A549 (cell line): ENCODE measurements at regions not wholly inside any gene's neighbourhood (a gene's known extent, or its start where the extent isn't known, plus 50 kb on each side); places are given as distances from the start of the nearest gene placed in this dataset.

Experiments used
- ATAC-seq, 2 experiments: fragments of 200-7000 bp in 1 of 2; fragments of >200 bp in 1 of 2; cut with Nextera tagmentation in 1 of 2; cut with Tn5 transposase in 1 of 2; 3 replicates each; pipeline versions ENCODE4 v1.8.0 to v1.9.1; 2018 to 2020; ENCODE audit warnings: mild to moderate bottlenecking in 1 of 2, moderate library complexity in 1 of 2
- CTCF ChIA-PET: fragments of 300-600 bp; sonication (Branson Sonifier 250); formaldehyde crosslinking; extraction: SDS; loops from one replicate; lab custom pipeline; 2021; ENCODE audit warnings: antibody characterized with exemption, inconsistent platforms; lab: Yijun Ruan, JAX
- POLR2A ChIA-PET: fragments of 350-600 bp; formaldehyde crosslinking; extraction: SDS; loops from one replicate; lab custom pipeline; 2021; ENCODE audit warnings: antibody characterized with exemption, inconsistent platforms; lab: Yijun Ruan, JAX
- DNase-seq, 2 experiments: peaks; one replicate each; pipeline versions ENCODE4 v3.0.0 to v3.0.0-alpha.2; 2011 to 2016; ENCODE audit warnings: low read depth in 1 of 2, low spot score in 1 of 2
- FAIRE-seq: peaks from 2 replicates; lab custom pipeline; 2011; peaks lifted over from hg19 to GRCh38; lab: Jason Lieb, UNC
- H3K27ac ChIP-seq, 2 experiments: fragments of >200 bp; sonication (Bioruptor Twin); formaldehyde crosslinking; 3 replicates each; pipeline ENCODE4 v1.5.1; 2016 to 2017
- H3K4me1 ChIP-seq: fragments of >200 bp; sonication (Bioruptor Twin); formaldehyde crosslinking; 3 replicates; pipeline ENCODE4 v1.6.1; 2016
- H3K4me2 ChIP-seq: fragments of >200 bp; sonication (Bioruptor Twin); formaldehyde crosslinking; 3 replicates; pipeline ENCODE4 v1.6.1; 2016
- H3K4me3 ChIP-seq: fragments of >200 bp; sonication (Bioruptor Twin); formaldehyde crosslinking; 3 replicates; pipeline ENCODE4 v1.5.1; 2016
- H3K9me3 ChIP-seq: fragments of >200 bp; sonication (Bioruptor Twin); formaldehyde crosslinking; 3 replicates; pipeline ENCODE4 v1.6.1; 2016
- ATOH8 ChIP-seq: fragments of 250-450 bp; sonication (Bioruptor Pico); IDR thresholded peaks from 2 replicates; pipeline ENCODE4 v1.5.0; 2020; ENCODE audit warnings: low read depth, mild to moderate bottlenecking, moderate library complexity
- BHLHE40 ChIP-seq: IDR thresholded peaks from 2 replicates; pipeline ENCODE4 v1.6.1; 2012; ENCODE audit warnings: low read depth, low read length, inconsistent platforms
- CBX2 ChIP-seq: fragments of 200-600 bp; sonication (generic); IDR thresholded peaks from 2 replicates; pipeline ENCODE4 v1.6.1; 2016; ENCODE audit warnings: low read depth, mild to moderate bottlenecking, borderline replicate concordance
- CHD2 ChIP-seq: fragments of 150-350 bp; IDR thresholded peaks from 2 replicates; pipeline ENCODE4 v1.6.1; 2014; ENCODE audit warnings: low read length; ENCODE audit not compliant: partially characterized antibody
- CTCF ChIP-seq: fragments of >200 bp; sonication (Bioruptor Twin); formaldehyde crosslinking; IDR thresholded peaks from 3 replicates; pipeline ENCODE4 v1.5.1; 2016
- EHMT2 ChIP-seq: fragments of 200-600 bp; sonication (generic); IDR thresholded peaks from 2 replicates; pipeline ENCODE4 v1.6.1; 2016; ENCODE audit warnings: antibody characterized with exemption, low read depth, mild to moderate bottlenecking, moderate library complexity
- EP300 ChIP-seq, 2 experiments: fragments of >200 bp; sonication (Bioruptor Twin); formaldehyde crosslinking; IDR thresholded peaks; 2 replicates in 1 of 2; 3 replicates in 1 of 2; pipeline ENCODE4 v1.6.1; 2016 to 2017
- ESRRA ChIP-seq: fragments of 150-350 bp; IDR thresholded peaks from 2 replicates; pipeline ENCODE4 v1.6.1; 2014; ENCODE audit warnings: mild to moderate bottlenecking, low read length, borderline replicate concordance
- FOSL2 ChIP-seq, 2 experiments: fragments of 450-650 bp in 1 of 2; fragments of >200 bp in 1 of 2; sonication (Bioruptor Twin) in 1 of 2; formaldehyde crosslinking; IDR thresholded peaks; 2 replicates each; pipeline versions ENCODE4 v1.5.0 to v1.6.1; 2016 to 2020; ENCODE audit warnings: mild to moderate bottlenecking in 1 of 2, moderate library complexity in 1 of 2
- FOXS1 ChIP-seq: fragments of 250-450 bp; sonication (Bioruptor Pico); IDR thresholded peaks from 2 replicates; pipeline ENCODE4 v1.5.0; 2020; ENCODE audit warnings: mild to moderate bottlenecking, moderate library complexity
- HDAC2 ChIP-seq: fragments of 200-600 bp; sonication (generic); IDR thresholded peaks from 2 replicates; pipeline ENCODE4 v1.6.1; 2016
- HOXB5 ChIP-seq: fragments of 250-450 bp; sonication (Bioruptor Pico); IDR thresholded peaks from 2 replicates; pipeline ENCODE4 v1.5.0; 2020; ENCODE audit warnings: mild to moderate bottlenecking, moderate library complexity
- JUNB ChIP-seq: fragments of >200 bp; sonication (Bioruptor Twin); formaldehyde crosslinking; IDR thresholded peaks from 2 replicates; pipeline ENCODE4 v1.6.1; 2016
- MAX ChIP-seq: IDR thresholded peaks from 2 replicates; pipeline ENCODE4 v1.6.1; 2012
- MYC ChIP-seq: IDR thresholded peaks from 2 replicates; pipeline ENCODE4 v1.6.1; 2012; ENCODE audit warnings: mild to moderate bottlenecking, inconsistent platforms, low read length, improper control_type of control experiment, borderline replicate concordance
- NR3C1 ChIP-seq: fragments of >200 bp; sonication (Bioruptor Twin); formaldehyde crosslinking; IDR thresholded peaks from 3 replicates; pipeline ENCODE4 v1.6.1; 2017
- POLR2AphosphoS2 ChIP-seq: conservative IDR thresholded peaks from 2 replicates; pipeline ENCODE4 v1.6.1; 2012; ENCODE audit warnings: low read length, improper control_type of control experiment, inconsistent platforms
- RNF2 ChIP-seq: fragments of 200-600 bp; sonication (generic); IDR thresholded peaks from 2 replicates; pipeline ENCODE4 v1.6.1; 2016; ENCODE audit warnings: low read depth, mild to moderate bottlenecking, antibody characterized with exemption, moderate library complexity, borderline replicate concordance
- SREBF2 ChIP-seq: fragments of 450-650 bp; IDR thresholded peaks from 2 replicates; pipeline ENCODE4 v1.6.1; 2014; ENCODE audit warnings: mild to moderate bottlenecking, moderate library complexity
- TFCP2L1 ChIP-seq: fragments of 250-450 bp; sonication (Bioruptor Pico); IDR thresholded peaks from 2 replicates; pipeline ENCODE4 v1.5.0; 2021; ENCODE audit warnings: mild to moderate bottlenecking
- TP53 ChIP-seq: fragments of 250-450 bp; sonication (Bioruptor Pico); IDR thresholded peaks from 2 replicates; pipeline ENCODE4 v1.5.0; 2021; ENCODE audit warnings: mild to moderate bottlenecking, moderate library complexity
- USF2 ChIP-seq: fragments of 450-650 bp; IDR thresholded peaks from 2 replicates; pipeline ENCODE4 v1.6.1; 2014; ENCODE audit warnings: antibody characterized with exemption
- ZC3H11A ChIP-seq: fragments of 450-650 bp; IDR thresholded peaks from 2 replicates; pipeline ENCODE4 v1.6.1; 2014; ENCODE audit warnings: antibody characterized with exemption, mild to moderate bottlenecking
- WGBS: methylation state at CpG from one replicate; pipeline ENCODE4 v1.1.6; 2017; ENCODE audit errors: missing lambda C conversion rate; 5-methylcytosine and 5-hydroxymethylcytosine counted together
- TF ChIP-seq, protein P1 (sequence below): fragments of 250-450 bp; sonication (Bioruptor Pico); IDR thresholded peaks from 2 replicates; pipeline ENCODE4 v1.5.0; 2021; ENCODE audit warnings: mild to moderate bottlenecking, moderate library complexity, borderline replicate concordance
- TF ChIP-seq, protein P2 (sequence below): IDR thresholded peaks from 2 replicates; pipeline ENCODE4 v1.6.1; 2012

DNA sequence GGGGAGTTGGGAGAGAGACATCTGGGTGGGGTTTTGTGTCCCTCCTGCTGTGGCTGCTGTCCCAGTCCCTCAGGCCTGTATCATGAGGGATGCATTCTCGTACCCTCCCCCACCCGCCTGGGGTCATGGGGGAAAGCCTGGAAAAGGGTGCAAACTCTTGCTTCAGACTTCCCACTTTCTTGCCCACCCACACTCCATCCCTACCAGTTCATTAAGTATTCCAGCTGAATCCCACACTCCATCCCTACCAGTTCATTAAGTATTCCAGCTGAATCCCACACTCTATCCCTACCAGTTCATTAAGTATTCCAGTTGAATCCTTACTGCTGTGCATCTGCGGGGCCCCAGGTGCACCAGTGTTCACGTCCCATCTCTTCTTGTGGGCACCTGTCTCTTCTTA is 116.3 kb downstream of the ACAA2 start (continued):
- TF ChIP-seq CTCF, result no peak

- ChIA-PET CTCF (no interaction called here), POLR2A (no interaction called here)
- DNase-seq (no peak), FAIRE-seq (no peak), ATAC-seq (no peak)
- Histone ChIP-seq H3K4me1 (peaks cover 18% of the 10 kb centered on the region; the same call in 2 of the 3 replicates), H3K27ac (no peak overlapping the region), H3K4me3 (no peak overlapping the region), H3K9me3 (no peaks in the 10 kb centered on the region), H3K4me2 (no peak overlapping the region)
- WGBS, result 78% methylated on average over 1 of the region's 1 CpG
- no peak for TF ChIP-seq ZC3H11A
- TF ChIP-seq JUNB, result no peak
- no peak for TF ChIP-seq USF2
- no peak for TF ChIP-seq NR3C1
- no peak for TF ChIP-seq FOXS1
- no peak for TF ChIP-seq MYC
- no peak for TF ChIP-seq TP53 (CRISPR knock-in tag)
Observed at GRCh38 chr18:49694402-49694801, 118.9 kb downstream of the ACAA2 start.

- ATAC-seq, result no peak
- CTCF ChIA-PET, result interaction anchor here (0.5 kb wide), 1 partner anchor 168 kb away, joined by 3 read pairs; no protein-coding TSS in a partner anchor
- no peak for FAIRE-seq
- no peak overlapping the region for H3K4me3 ChIP-seq
- H3K9me3 ChIP-seq, result no peaks in the 10 kb centered on the region
- H3K4me2 ChIP-seq, result no peak overlapping the region
- H3K27ac ChIP-seq, result no peak overlapping the region
- DNase-seq, result no peak
- TF ChIP-seq JUNB, result no peak
- H3K4me1 ChIP-seq, result peaks cover 18% of the 10 kb centered on the region; the same call in 2 of the 3 replicates
- POLR2A ChIA-PET, result no interaction called here
- 68% methylated on average over 4 of the region's 4 CpGs for WGBS
Observed at GRCh38 chr18:49693717-49694005, 119.7 kb downstream of the ACAA2 start.

GRCh38 chr18:49692906-49693716 is 120.2 kb downstream of the ACAA2 start:
- H3K4me3 ChIP-seq, result no peak overlapping the region
- peaks cover 18% of the 10 kb centered on the region; the same call in 2 of the 3 replicates for H3K4me1 ChIP-seq
- H3K9me3 ChIP-seq, result no peaks in the 10 kb centered on the region
- ATAC-seq (no peak), DNase-seq (no peak), FAIRE-seq (no peak)
- POLR2A ChIA-PET, result no interaction called here
- WGBS, result 70% methylated on average over 10 of the region's 10 CpGs
- H3K4me2 ChIP-seq, result no peak overlapping the region
- TF ChIP-seq ATOH8, result no peak
- no peak for TF ChIP-seq TFCP2L1 (CRISPR knock-in tag)
- no peak for TF ChIP-seq EP300 (IDR thresholded peaks at IDR 0.05)
- TF ChIP-seq HOXB5 (CRISPR knock-in tag), result no peak
- no peak for TF ChIP-seq CBX2
- no peak for TF ChIP-seq HDAC2
- no peak for TF ChIP-seq EHMT2
- TF ChIP-seq, protein P1, sequence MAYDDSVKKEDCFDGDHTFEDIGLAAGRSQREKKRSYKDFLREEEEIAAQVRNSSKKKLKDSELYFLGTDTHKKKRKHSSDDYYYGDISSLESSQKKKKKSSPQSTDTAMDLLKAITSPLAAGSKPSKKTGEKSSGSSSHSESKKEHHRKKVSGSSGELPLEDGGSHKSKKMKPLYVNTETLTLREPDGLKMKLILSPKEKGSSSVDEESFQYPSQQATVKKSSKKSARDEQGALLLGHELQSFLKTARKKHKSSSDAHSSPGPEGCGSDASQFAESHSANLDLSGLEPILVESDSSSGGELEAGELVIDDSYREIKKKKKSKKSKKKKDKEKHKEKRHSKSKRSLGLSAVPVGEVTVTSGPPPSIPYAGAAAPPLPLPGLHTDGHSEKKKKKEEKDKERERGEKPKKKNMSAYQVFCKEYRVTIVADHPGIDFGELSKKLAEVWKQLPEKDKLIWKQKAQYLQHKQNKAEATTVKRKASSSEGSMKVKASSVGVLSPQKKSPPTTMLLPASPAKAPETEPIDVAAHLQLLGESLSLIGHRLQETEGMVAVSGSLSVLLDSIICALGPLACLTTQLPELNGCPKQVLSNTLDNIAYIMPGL, result no peak
- TF ChIP-seq POLR2AphosphoS2, result no peak
- TF ChIP-seq, protein P2, sequence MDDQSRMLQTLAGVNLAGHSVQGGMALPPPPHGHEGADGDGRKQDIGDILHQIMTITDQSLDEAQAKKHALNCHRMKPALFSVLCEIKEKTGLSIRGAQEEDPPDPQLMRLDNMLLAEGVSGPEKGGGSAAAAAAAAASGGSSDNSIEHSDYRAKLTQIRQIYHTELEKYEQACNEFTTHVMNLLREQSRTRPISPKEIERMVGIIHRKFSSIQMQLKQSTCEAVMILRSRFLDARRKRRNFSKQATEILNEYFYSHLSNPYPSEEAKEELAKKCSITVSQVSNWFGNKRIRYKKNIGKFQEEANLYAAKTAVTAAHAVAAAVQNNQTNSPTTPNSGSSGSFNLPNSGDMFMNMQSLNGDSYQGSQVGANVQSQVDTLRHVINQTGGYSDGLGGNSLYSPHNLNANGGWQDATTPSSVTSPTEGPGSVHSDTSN, result no peak
- no peak for TF ChIP-seq SREBF2
- no peak for TF ChIP-seq BHLHE40
- no peak for TF ChIP-seq FOSL2 (IDR thresholded peaks at IDR 0.05)
- no peak for TF ChIP-seq FOSL2 (CRISPR knock-in tag; IDR thresholded peaks at IDR 0.05)
- TF ChIP-seq ESRRA, result no peak
- no peak for TF ChIP-seq RNF2
- no peak for TF ChIP-seq MAX
- TF ChIP-seq CHD2, result no peak
- CTCF ChIA-PET, result interaction anchor here (0.5 kb wide), 1 partner anchor 169 kb away, joined by 3 read pairs; no protein-coding TSS in a partner anchor
- H3K27ac ChIP-seq, result no peak overlapping the region
